ENCODE measurements at regions not wholly inside any gene's neighbourhood (a gene's known extent, or its start where the extent isn't known, plus 50 kb on each side); places are given as distances from the start of the nearest gene placed in this dataset.

GRCh38 chr3:162647321-162647720, 1150.7 kb downstream of the OTOL1 start:
- TF ChIP-seq CTCF (tag by site-specific recombination; IDR thresholded peaks at IDR 0.05) (no peak), ZNF140 (tag by site-specific recombination; IDR thresholded peaks at IDR 0.05) (no peak), MZF1 (tag by site-specific recombination; IDR thresholded peaks at IDR 0.05; ENCODE audit: borderline replicate concordance) (no peak), ZBTB49 (tag by site-specific recombination; IDR thresholded peaks at IDR 0.05; ENCODE audit: low read depth) (no peak), ZNF48 (tag by site-specific recombination; IDR thresholded peaks at IDR 0.05) (no peak), KLF9 (tag by site-specific recombination; IDR thresholded peaks at IDR 0.05; ENCODE audit: low read depth) (no peak), ZNF266 (tag by site-specific recombination; IDR thresholded peaks at IDR 0.05; ENCODE audit: low read depth) (no peak), ZNF292 (tag by site-specific recombination; IDR thresholded peaks at IDR 0.05; ENCODE audit: borderline replicate concordance, low read depth) (no peak), ZNF274 (IDR thresholded peaks at IDR 0.05; ENCODE audit: low read length) (no peak), ZNF274 (tag by site-specific recombination; IDR thresholded peaks at IDR 0.05; ENCODE audit: borderline replicate concordance) (no peak), PATZ1 (tag by site-specific recombination; IDR thresholded peaks at IDR 0.05) (no peak), REST (tag by site-specific recombination; IDR thresholded peaks at IDR 0.05) (no peak), ZNF121 (tag by site-specific recombination; IDR thresholded peaks at IDR 0.05) (no peak)
